ENCODE measurements at regions not wholly inside any gene's neighbourhood (a gene's known extent, or its start where the extent isn't known, plus 50 kb on each side); places are given as distances from the start of the nearest gene placed in this dataset.
A peak's percentile ranks its signal among the peaks of the same experiment; 100 is the strongest.

- FAIRE-seq (no peak), DNase-seq (ENCODE audit: low spot score) (no peak)
Measured at GRCh38 chr16:89027281-89027680, 50.3 kb upstream of the CBFA2T3 start.

DNA sequence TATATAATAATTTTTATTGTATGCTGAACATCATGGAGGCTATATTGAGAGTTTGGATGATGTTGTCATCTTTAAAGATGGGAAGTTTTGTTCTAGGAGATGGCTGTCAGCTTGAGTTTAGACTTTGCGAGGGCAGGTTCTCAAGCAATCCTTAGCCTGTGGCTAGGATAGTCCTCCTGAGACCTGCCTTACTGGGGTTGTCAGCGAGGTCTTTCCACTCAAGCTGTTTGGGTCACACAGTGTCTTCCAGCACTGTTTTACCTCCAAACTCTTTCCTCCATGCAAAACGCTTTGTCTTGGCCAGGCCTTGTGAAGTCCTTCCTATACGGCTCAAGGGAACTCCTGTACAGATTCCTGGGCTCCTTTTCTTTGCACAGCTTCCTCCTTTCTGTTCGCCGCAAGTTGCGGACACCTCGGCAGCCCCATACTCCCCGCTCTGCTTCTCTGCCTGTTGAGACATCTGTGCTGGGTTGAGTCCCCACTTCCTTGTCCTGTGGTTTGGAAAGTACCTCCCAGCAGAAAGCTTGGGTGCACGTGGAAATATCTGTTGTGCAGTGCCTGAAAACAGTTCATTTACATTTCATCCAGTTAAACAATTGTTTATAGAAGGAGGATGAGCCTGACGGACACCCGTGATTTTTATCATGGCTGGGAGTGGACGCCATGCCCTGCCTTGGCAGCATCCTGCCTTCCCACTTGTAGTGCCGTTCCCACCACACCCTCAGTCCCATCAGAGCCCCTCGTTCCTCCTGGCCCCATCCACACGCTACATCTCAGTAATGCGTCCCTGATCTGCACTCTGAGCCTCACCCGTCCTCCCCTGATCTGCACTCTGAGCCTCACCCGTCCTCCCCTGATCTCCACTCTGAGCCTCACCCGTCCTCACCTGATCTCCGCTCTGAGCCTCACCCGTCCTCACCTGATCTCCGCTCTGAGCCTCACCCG, 55.0 kb upstream of the CBFA2T3 start:
- DNase-seq (ENCODE audit: low spot score) = no peak
- FAIRE-seq = no peak

DNA sequence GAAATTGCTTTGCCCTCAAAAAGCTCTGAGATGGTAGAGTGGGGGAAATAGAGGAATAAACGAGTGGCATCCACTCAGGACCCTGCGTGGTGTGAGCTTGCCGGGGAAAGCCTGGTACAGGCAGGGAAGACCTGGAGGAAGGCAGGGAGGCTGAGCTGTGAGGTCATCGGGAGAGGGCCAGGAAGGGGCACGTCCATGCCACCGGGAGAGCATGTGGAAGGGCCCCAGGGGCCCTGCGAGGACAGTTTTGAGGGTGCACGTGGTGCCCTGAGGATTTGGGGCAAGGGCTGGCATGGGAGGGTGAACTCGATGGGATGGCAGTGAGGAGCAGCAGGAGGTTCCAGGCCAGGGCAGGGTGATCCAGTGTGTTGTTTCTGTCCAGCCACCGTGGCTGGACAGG, 56.3 kb upstream of the CBFA2T3 start:
- no peak for FAIRE-seq
- no peak for DNase-seq (ENCODE audit: low spot score)

DNA sequence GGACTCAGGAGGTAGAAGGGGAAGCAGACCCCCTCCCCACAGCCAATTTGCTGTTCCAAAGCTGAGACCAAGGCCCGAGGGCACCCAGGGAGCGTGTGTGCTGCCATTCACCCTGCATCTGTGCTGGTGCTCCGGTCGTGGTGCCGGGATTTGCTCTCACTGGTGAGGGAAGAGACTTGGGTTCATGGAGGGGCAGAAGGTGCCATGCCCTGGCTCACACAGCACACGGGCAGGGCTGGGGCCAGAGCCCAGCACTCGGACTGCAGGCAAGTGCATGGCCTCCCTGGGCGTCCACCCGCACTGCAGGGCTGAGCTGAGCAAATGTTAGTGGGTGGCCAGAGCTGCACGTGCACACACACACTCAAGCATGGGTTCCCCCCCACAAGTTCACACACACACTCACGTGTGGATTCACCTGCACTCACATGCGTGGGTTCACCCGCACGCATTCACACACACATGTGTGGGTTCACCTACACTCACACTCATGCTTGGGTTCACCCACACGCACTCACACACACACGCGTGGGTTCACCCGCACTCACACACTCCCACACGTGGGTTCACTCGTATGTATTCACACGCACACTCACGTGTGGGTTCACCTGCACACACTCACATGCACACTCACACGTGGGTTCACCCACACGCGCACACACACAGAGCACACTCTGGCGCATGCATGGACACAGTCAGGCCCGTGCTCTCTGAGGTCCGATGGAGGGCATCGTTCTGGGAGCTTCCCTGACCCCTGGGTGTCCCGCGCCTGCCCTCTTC, 57.0 kb upstream of the CBFA2T3 start:
- DNase-seq (ENCODE audit: low spot score) = no peak
- peak; percentile 87 for FAIRE-seq

GRCh38 chr16:89034573-89034961, 57.6 kb upstream of the CBFA2T3 start:
- DNase-seq (ENCODE audit: low spot score) (no peak), FAIRE-seq (no peak)

GRCh38 chr16:89034971-89035668, 58.1 kb upstream of the CBFA2T3 start:
- FAIRE-seq = no peak
- no peak for DNase-seq (ENCODE audit: low spot score)

GRCh38 chr16:89035669-89036570, 57.7 kb upstream of the ACSF3 start:
- no peak for DNase-seq (ENCODE audit: low spot score)
- no peak for FAIRE-seq

GRCh38 chr16:89036776-89037175, 56.9 kb upstream of the ACSF3 start:
- DNase-seq (ENCODE audit: low spot score) = no peak
- FAIRE-seq = no peak

- FAIRE-seq (no peak), DNase-seq (ENCODE audit: low spot score) (peak; percentile 73)
Measured at GRCh38 chr16:89037261-89038152, 56.1 kb upstream of the ACSF3 start.

DNA sequence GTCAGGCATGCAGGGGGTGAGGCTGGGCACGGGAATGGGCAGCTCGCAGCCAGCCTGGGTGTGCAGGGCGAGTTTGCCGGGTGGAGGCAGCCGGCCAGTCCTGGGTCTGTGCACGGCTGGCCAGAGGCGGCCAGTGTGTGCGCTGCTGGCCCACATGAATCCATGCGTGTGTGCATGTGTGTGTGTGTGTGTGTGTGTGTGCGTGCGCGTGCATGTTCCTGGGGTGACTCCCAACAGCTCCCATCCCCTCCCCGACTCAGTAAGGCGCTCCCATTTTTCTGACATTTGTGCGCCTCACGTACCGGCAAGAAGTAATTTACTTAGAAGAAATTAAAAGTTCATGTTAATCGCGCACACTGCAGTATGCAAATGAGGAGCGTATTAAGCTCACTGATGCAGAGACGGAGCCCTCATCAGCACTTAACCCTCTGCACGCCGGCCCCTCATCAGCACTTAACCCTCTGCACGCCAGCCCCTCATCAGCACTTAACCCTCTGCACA, 55.4 kb upstream of the ACSF3 start:
- FAIRE-seq = no peak
- DNase-seq (ENCODE audit: low spot score) = no peak

- no peak for DNase-seq (ENCODE audit: low spot score)
- FAIRE-seq = no peak
Measured at GRCh38 chr16:89038811-89039735, 54.6 kb upstream of the ACSF3 start.

GRCh38 chr16:89039756-89040155, 53.9 kb upstream of the ACSF3 start:
- no peak for FAIRE-seq
- DNase-seq (ENCODE audit: low spot score) = no peak

GRCh38 chr16:89040391-89040790, 53.3 kb upstream of the ACSF3 start:
- no peak for FAIRE-seq
- DNase-seq (ENCODE audit: low spot score) = no peak

- FAIRE-seq (no peak), DNase-seq (ENCODE audit: low spot score) (no peak)
Measured at GRCh38 chr16:89040861-89041570, 52.6 kb upstream of the ACSF3 start.

GRCh38 chr16:89041571-89042481, 51.8 kb upstream of the ACSF3 start:
- no peak for DNase-seq (ENCODE audit: low spot score)
- FAIRE-seq = no peak

DNA sequence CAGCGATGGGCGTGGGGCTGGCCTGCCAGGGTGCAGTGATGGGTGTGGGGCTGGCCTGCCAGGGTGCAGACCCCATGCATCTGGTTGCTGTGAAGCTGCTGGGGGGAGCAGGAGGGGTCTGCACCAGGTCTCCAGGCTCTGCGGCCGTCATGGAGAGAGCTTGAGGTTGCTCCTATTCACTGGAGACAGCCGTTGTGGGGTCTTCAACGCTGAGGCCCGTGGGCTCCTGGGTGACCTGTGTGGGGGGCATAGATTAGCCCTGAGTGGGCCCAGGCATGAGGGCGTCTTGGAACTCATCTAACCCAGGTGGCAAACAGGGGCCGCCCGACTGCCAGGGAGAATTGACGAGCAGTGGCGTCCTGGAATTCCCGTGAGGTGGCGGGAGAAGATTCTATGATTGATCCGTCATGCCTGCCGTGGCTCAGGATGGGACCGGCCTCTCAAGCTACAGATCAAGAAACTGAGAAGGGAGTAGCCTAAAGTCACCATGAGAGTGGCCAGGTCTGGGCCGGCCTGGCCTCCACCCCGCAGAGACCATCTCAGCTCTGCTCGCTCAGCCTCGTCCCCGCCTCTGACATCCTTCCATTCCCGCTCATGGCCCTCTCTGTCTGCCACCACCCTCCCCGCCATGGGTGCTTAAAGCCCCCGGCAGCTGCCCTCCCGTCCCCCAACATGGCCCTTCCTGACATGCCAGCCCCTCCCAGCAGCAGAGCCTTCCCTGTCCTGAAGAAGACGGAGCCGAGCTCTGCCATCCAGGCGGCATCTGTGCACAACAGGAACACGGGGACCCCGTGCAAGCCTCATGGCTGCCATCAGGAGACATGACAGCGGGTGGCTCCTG, 50.7 kb upstream of the ACSF3 start:
- FAIRE-seq = no peak

More for the DNA sequence above, 50.7 kb upstream of the ACSF3 start:
- no peak for DNase-seq (ENCODE audit: low spot score)
